ENCODE measurements at regions not wholly inside any gene's neighbourhood (a gene's known extent, or its start where the extent isn't known, plus 50 kb on each side); places are given as distances from the start of the nearest gene placed in this dataset.
"Not testable (repeated sequence)": the region's sequence is repeated elsewhere in the genome, so short reads cannot be mapped to it uniquely, and the experiment has no call there.

DNA sequence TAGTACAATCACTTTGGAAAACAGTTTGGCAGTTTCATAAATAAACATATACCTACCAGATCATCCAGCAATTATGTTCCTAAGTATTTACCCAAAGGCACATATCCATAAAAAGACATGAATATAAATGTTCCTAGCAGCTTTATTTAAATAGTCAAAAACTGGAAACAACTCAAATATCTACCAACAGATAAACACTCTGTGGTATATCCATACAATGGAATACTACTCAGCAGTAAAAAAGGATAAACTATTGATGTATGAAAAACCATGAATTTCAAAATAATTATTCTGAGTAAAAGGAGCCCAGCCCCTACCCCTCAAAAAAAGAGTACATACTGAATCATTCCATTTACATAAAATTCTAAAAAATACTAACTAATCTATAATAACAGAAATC lies 232.7 kb upstream of the SLC30A5 start:
- no peaks in the 10 kb centered on the region for H3K79me2 ChIP-seq (ENCODE audit: low read depth)
- TF ChIP-seq, protein P1, sequence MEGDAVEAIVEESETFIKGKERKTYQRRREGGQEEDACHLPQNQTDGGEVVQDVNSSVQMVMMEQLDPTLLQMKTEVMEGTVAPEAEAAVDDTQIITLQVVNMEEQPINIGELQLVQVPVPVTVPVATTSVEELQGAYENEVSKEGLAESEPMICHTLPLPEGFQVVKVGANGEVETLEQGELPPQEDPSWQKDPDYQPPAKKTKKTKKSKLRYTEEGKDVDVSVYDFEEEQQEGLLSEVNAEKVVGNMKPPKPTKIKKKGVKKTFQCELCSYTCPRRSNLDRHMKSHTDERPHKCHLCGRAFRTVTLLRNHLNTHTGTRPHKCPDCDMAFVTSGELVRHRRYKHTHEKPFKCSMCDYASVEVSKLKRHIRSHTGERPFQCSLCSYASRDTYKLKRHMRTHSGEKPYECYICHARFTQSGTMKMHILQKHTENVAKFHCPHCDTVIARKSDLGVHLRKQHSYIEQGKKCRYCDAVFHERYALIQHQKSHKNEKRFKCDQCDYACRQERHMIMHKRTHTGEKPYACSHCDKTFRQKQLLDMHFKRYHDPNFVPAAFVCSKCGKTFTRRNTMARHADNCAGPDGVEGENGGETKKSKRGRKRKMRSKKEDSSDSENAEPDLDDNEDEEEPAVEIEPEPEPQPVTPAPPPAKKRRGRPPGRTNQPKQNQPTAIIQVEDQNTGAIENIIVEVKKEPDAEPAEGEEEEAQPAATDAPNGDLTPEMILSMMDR (IDR thresholded peaks at IDR 0.05), result no peak
- TF ChIP-seq EZH2phosphoT487 (IDR thresholded peaks at IDR 0.05) (no peak), EZH2 (IDR thresholded peaks at IDR 0.05) (no peak)
- H3F3A ChIP-seq (ENCODE audit: low read depth), result no peaks in the 10 kb centered on the region
- no peaks in the 10 kb centered on the region for H3K4me1 ChIP-seq
- H3K36me3 ChIP-seq, result no peaks in the 10 kb centered on the region
- H4K20me1 ChIP-seq (ENCODE audit: low read depth), result no peaks in the 10 kb centered on the region
- no peak overlapping the region for H3K27ac Mint-ChIP-seq
- no peaks in the 10 kb centered on the region for H3K27me3 Mint-ChIP-seq (ENCODE audit: insufficient read depth, low read depth)
- H2AFZ ChIP-seq (replicated peaks), result no peak overlapping the region
- H3K27ac ChIP-seq, result no peak overlapping the region
- no peaks in the 10 kb centered on the region for H3K27me3 ChIP-seq
- no peak overlapping the region for H3K9ac ChIP-seq
- no peak overlapping the region for H3K4me2 ChIP-seq
- no peaks in the 10 kb centered on the region for H3K4me1 Mint-ChIP-seq
- DNase-seq (ENCODE audit: low spot score), result no peak
- peaks cover 13% of the 10 kb centered on the region for H3K9me3 Mint-ChIP-seq
- no peak overlapping the region for H3K4me3 ChIP-seq
- no peak overlapping the region for H3K4me3 Mint-ChIP-seq
- peaks cover 8% of the 10 kb centered on the region for H3K9me3 ChIP-seq (ENCODE audit: low read depth)
- H3K36me3 Mint-ChIP-seq, result no peaks in the 10 kb centered on the region

DNA sequence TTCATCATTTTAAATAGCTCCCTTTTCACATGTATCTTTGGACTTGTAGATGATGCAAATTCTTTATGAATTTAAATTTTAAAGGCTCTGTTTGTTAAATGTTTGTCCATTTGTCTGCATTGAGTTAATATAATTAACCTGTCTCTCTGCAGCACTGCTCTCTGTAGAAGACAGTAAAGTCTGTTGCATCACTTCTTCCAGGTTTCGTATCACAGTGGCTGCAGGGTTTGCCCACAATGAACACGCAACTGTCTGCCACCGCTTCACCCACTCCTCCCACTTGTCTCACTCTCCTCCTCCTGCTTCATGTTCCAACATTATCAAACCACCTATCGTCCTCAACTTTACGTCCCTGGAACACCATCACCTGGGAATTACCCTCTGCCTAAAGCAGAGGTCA lies 231.3 kb upstream of the SLC30A5 start:
- H3K4me2 ChIP-seq, result no peak overlapping the region
- H3K27ac Mint-ChIP-seq, result no peak overlapping the region
- H3K27ac ChIP-seq, result no peak overlapping the region
- H3K27me3 Mint-ChIP-seq (ENCODE audit: insufficient read depth, low read depth), result no peaks in the 10 kb centered on the region
- TF ChIP-seq EZH2phosphoT487 (IDR thresholded peaks at IDR 0.05) (no peak), EZH2 (IDR thresholded peaks at IDR 0.05) (no peak)
- TF ChIP-seq, protein P1 (IDR thresholded peaks at IDR 0.05), result no peak
- DNase-seq (ENCODE audit: low spot score), result no peak
- H3K9ac ChIP-seq, result no peak overlapping the region
- H3K36me3 ChIP-seq, result no peaks in the 10 kb centered on the region
- H3K4me1 Mint-ChIP-seq, result no peaks in the 10 kb centered on the region
- H3K9me3 Mint-ChIP-seq, result peaks cover 15% of the 10 kb centered on the region
- H3K36me3 Mint-ChIP-seq, result no peaks in the 10 kb centered on the region
- no peak overlapping the region for H3K4me3 Mint-ChIP-seq
- H3K27me3 ChIP-seq, result no peaks in the 10 kb centered on the region
- H3K4me3 ChIP-seq, result no peak overlapping the region
- no peaks in the 10 kb centered on the region for H3K79me2 ChIP-seq (ENCODE audit: low read depth)
- no peaks in the 10 kb centered on the region for H4K20me1 ChIP-seq (ENCODE audit: low read depth)
- H3K9me3 ChIP-seq (ENCODE audit: low read depth), result peaks cover 8% of the 10 kb centered on the region
- H2AFZ ChIP-seq (replicated peaks), result no peak overlapping the region
- H3F3A ChIP-seq (ENCODE audit: low read depth), result no peaks in the 10 kb centered on the region
- H3K4me1 ChIP-seq, result no peaks in the 10 kb centered on the region

- H3F3A ChIP-seq (ENCODE audit: low read depth); H3K4me3 ChIP-seq; DNase-seq (ENCODE audit: low spot score); H3K27me3 ChIP-seq; H3K4me2 ChIP-seq; H3K27me3 Mint-ChIP-seq (ENCODE audit: insufficient read depth, low read depth); H4K20me1 ChIP-seq (ENCODE audit: low read depth); H3K36me3 ChIP-seq; H3K4me3 Mint-ChIP-seq; H3K4me1 ChIP-seq; H3K9ac ChIP-seq; H3K79me2 ChIP-seq (ENCODE audit: low read depth); H3K36me3 Mint-ChIP-seq; H3K4me1 Mint-ChIP-seq; H3K27ac ChIP-seq; H3K27ac Mint-ChIP-seq; H3K9me3 ChIP-seq (ENCODE audit: low read depth); H2AFZ ChIP-seq (replicated peaks): not testable (repeated sequence)
- peaks cover 21% of the 10 kb centered on the region for H3K9me3 Mint-ChIP-seq
Measured at GRCh38 chr5:68865192-68865591, 228.6 kb upstream of the SLC30A5 start.

- Mint-ChIP-seq H3K27ac (no peak overlapping the region), H3K36me3 (peaks cover 2% of the 10 kb centered on the region), H3K27me3 (ENCODE audit: insufficient read depth, low read depth) (no peaks in the 10 kb centered on the region), H3K4me1 (peaks cover 17% of the 10 kb centered on the region), H3K4me3 (no peak overlapping the region), H3K9me3 (peaks cover 6% of the 10 kb centered on the region)
- H4K20me1 ChIP-seq (ENCODE audit: low read depth), result no peaks in the 10 kb centered on the region
- no peak overlapping the region for H3K9ac ChIP-seq
- no peak overlapping the region for H3K4me3 ChIP-seq
- DNase-seq (ENCODE audit: low spot score), result peak; percentile 78
- TF ChIP-seq, protein P1 (IDR thresholded peaks at IDR 0.05), result no peak
- TF ChIP-seq EZH2 (IDR thresholded peaks at IDR 0.05), result no peak
- TF ChIP-seq EZH2phosphoT487 (IDR thresholded peaks at IDR 0.05), result no peak
- H3K79me2 ChIP-seq (ENCODE audit: low read depth), result no peaks in the 10 kb centered on the region
- H3K27ac ChIP-seq, result no peak overlapping the region
- H3F3A ChIP-seq (ENCODE audit: low read depth), result no peaks in the 10 kb centered on the region
- peak overlapping the region; percentile 47 for H3K4me2 ChIP-seq
- no peak overlapping the region for H2AFZ ChIP-seq (replicated peaks)
- H3K9me3 ChIP-seq (ENCODE audit: low read depth), result no peaks in the 10 kb centered on the region
- H3K36me3 ChIP-seq, result no peaks in the 10 kb centered on the region
- no peaks in the 10 kb centered on the region for H3K27me3 ChIP-seq
- peaks cover 12% of the 10 kb centered on the region for H3K4me1 ChIP-seq
Measured at GRCh38 chr5:68872088-68872839, 221.6 kb upstream of the SLC30A5 start.

All from neural progenitor cell (in vitro differentiated cells).